ENCODE measurements at regions not wholly inside any gene's neighbourhood (a gene's known extent, or its start where the extent isn't known, plus 50 kb on each side); places are given as distances from the start of the nearest gene placed in this dataset.

- no peak for DNase-seq (ENCODE audit: low spot score)
Observed at GRCh38 chr10:128422999-128423398, 296.8 kb upstream of the MKI67 start.

- DNase-seq (ENCODE audit: low spot score), result no peak
Observed at GRCh38 chr10:128429321-128429720, 303.1 kb upstream of the MKI67 start.

GRCh38 chr10:128429835-128430513, 303.8 kb upstream of the MKI67 start:
- no peak for DNase-seq (ENCODE audit: low spot score)

- no peak for DNase-seq (ENCODE audit: low spot score)
Observed at GRCh38 chr10:128431083-128431482, 304.9 kb upstream of the MKI67 start.

- no peak for DNase-seq (ENCODE audit: low spot score)
Observed at GRCh38 chr10:128431506-128431905, 305.3 kb upstream of the MKI67 start.

- no peak for DNase-seq (ENCODE audit: low spot score)
Observed at GRCh38 chr10:128432011-128432410, 305.8 kb upstream of the MKI67 start.

- no peak for DNase-seq (ENCODE audit: low spot score)
Observed at GRCh38 chr10:128432423-128432822, 306.2 kb upstream of the MKI67 start.

- no peak for DNase-seq (ENCODE audit: low spot score)
Observed at GRCh38 chr10:128435811-128436210, 309.6 kb upstream of the MKI67 start.

GRCh38 chr10:128437786-128438345, 311.6 kb upstream of the MKI67 start:
- no peak for DNase-seq (ENCODE audit: low spot score)

- DNase-seq (ENCODE audit: low spot score), result no peak
Observed at GRCh38 chr10:128438417-128439063, 312.3 kb upstream of the MKI67 start.

- no peak for DNase-seq (ENCODE audit: low spot score)
Observed at GRCh38 chr10:128440513-128441160, 314.4 kb upstream of the MKI67 start.

- no peak for DNase-seq (ENCODE audit: low spot score)
Observed at GRCh38 chr10:128443925-128444518, 317.8 kb upstream of the MKI67 start.

- no peak for DNase-seq (ENCODE audit: low spot score)
Observed at GRCh38 chr10:128448796-128449195, 322.6 kb upstream of the MKI67 start.

GRCh38 chr10:128451879-128452278, 325.7 kb upstream of the MKI67 start:
- DNase-seq (ENCODE audit: low spot score), result no peak

GRCh38 chr10:128456271-128456670, 330.0 kb upstream of the MKI67 start:
- DNase-seq (ENCODE audit: low spot score), result no peak

- no peak for DNase-seq (ENCODE audit: low spot score)
Observed at GRCh38 chr10:128457136-128457535, 330.9 kb upstream of the MKI67 start.

GRCh38 chr10:128461991-128462390, 335.8 kb upstream of the MKI67 start:
- no peak for DNase-seq (ENCODE audit: low spot score)

- no peak for DNase-seq (ENCODE audit: low spot score)
Observed at GRCh38 chr10:128462844-128463243, 336.6 kb upstream of the MKI67 start.

- peak; percentile 6 for DNase-seq (ENCODE audit: low spot score)
Observed at GRCh38 chr10:128463991-128464760, 338.0 kb upstream of the MKI67 start.

GRCh38 chr10:128465697-128466096, 339.5 kb upstream of the MKI67 start:
- DNase-seq (ENCODE audit: low spot score), result no peak

- DNase-seq (ENCODE audit: low spot score), result no peak
Observed at GRCh38 chr10:128466831-128467371, 340.7 kb upstream of the MKI67 start.

- DNase-seq (ENCODE audit: low spot score), result no peak
Observed at GRCh38 chr10:128468462-128468861, 342.2 kb upstream of the MKI67 start.

Data from hematopoietic multipotent progenitor cell treated with erythropoietin and hydrocortisone succinate and interleukin-3 and kit ligand, for 17 days (in vitro differentiated cells).